ENCODE measurements at regions not wholly inside any gene's neighbourhood (a gene's known extent, or its start where the extent isn't known, plus 50 kb on each side); places are given as distances from the start of the nearest gene placed in this dataset.

GRCh38 chr20:12180107-12180661 lies 262.5 kb downstream of the BTBD3 start:
- no peaks in the 10 kb centered on the region for H3K27me3 Mint-ChIP-seq
- CTCF ChIA-PET, result no interaction called here
- no peak overlapping the region for H3K4me3 ChIP-seq (ENCODE audit: control extremely low read depth in 1 of 5, extremely low read depth in 1 of 5, insufficient read depth in 1 of 5, low read depth in 2 of 5, low read length in 4 of 5)
- no CpG with 5 or more reads among the region's 5 CpGs for WGBS (ENCODE audit: insufficient coverage)
- no peak overlapping the region for H3K4me3 Mint-ChIP-seq
- ATAC-seq (ENCODE audit: low read depth), result no peak
- no peaks in the 10 kb centered on the region for H3K9me3 ChIP-seq (ENCODE audit: control extremely low read depth in 1 of 3, control insufficient read depth in 2 of 3, insufficient read depth in 1 of 3, low read length in 2 of 3)
- H3K4me1 ChIP-seq (ENCODE audit: control insufficient read depth in 2 of 2, insufficient read depth in 2 of 2, low read length in 2 of 2), result no peaks in the 10 kb centered on the region
- no peak overlapping the region for H2AFZ ChIP-seq (ENCODE audit: insufficient read depth, low read depth, low read length, poor library complexity, severe bottlenecking)
- no peaks in the 10 kb centered on the region for H3K27me3 ChIP-seq (replicated peaks in 1 of 4; ENCODE audit: control extremely low read depth in 1 of 4, control insufficient read depth in 3 of 4, insufficient read depth in 4 of 4, low read length in 3 of 4)
- H3K79me2 ChIP-seq (ENCODE audit: control insufficient read depth, insufficient read depth, low read length), result no peaks in the 10 kb centered on the region
- TF ChIP-seq EZH2 (IDR thresholded peaks at IDR 0.05; ENCODE audit: borderline replicate concordance, insufficient read depth, low read depth, low read length, poor library complexity, severe bottlenecking) (no peak), CTCF (IDR thresholded peaks at IDR 0.05) (no peak)
- no peak overlapping the region for H3K27ac Mint-ChIP-seq
- no peak overlapping the region for H3K9ac ChIP-seq (ENCODE audit: low read length)
- no peaks in the 10 kb centered on the region for H3K4me1 Mint-ChIP-seq
- H3K4me2 ChIP-seq (replicated peaks; ENCODE audit: low read depth, low read length, poor library complexity, severe bottlenecking), result no peak overlapping the region
- H4K20me1 ChIP-seq (ENCODE audit: control insufficient read depth, insufficient read depth, low read length, poor library complexity, severe bottlenecking), result no peaks in the 10 kb centered on the region
- no peaks in the 10 kb centered on the region for H3K36me3 ChIP-seq (replicated peaks in 1 of 2; ENCODE audit: control extremely low read depth in 1 of 2, control insufficient read depth in 1 of 2, extremely low read depth in 1 of 2, insufficient read depth in 2 of 2, low read length in 1 of 2)
- DNase-seq, result no peak
- H3K27ac ChIP-seq (ENCODE audit: low read length in 2 of 2), result no peak overlapping the region
- H3K9me3 Mint-ChIP-seq (ENCODE audit: insufficient read depth), result no peaks in the 10 kb centered on the region
- intact Hi-C loops (cut with micrococcal nuclease), result no loop called here
- POLR2A ChIA-PET, result no interaction called here

GRCh38 chr20:12198281-12198680 lies 280.6 kb downstream of the BTBD3 start:
- ChIA-PET POLR2A (no interaction called here), CTCF (interaction anchor here (1.4 kb wide), 1 partner anchor 10 kb away, joined by 3 read pairs; no protein-coding TSS in a partner anchor)
- TF ChIP-seq EZH2 (IDR thresholded peaks at IDR 0.05; ENCODE audit: borderline replicate concordance, insufficient read depth, low read depth, low read length, poor library complexity, severe bottlenecking) (no peak), CTCF (IDR thresholded peaks at IDR 0.05) (no peak)
- no peaks in the 10 kb centered on the region for H3K4me1 ChIP-seq (ENCODE audit: control insufficient read depth in 2 of 2, insufficient read depth in 2 of 2, low read length in 2 of 2)
- no peak overlapping the region for H3K27ac ChIP-seq (ENCODE audit: low read length in 2 of 2)
- no peaks in the 10 kb centered on the region for H3K9me3 ChIP-seq (ENCODE audit: control extremely low read depth in 1 of 3, control insufficient read depth in 2 of 3, insufficient read depth in 1 of 3, low read length in 2 of 3)
- no peaks in the 10 kb centered on the region for H3K36me3 ChIP-seq (replicated peaks in 1 of 2; ENCODE audit: control extremely low read depth in 1 of 2, control insufficient read depth in 1 of 2, extremely low read depth in 1 of 2, insufficient read depth in 2 of 2, low read length in 1 of 2)
- no peak overlapping the region for H2AFZ ChIP-seq (ENCODE audit: insufficient read depth, low read depth, low read length, poor library complexity, severe bottlenecking)
- no peaks in the 10 kb centered on the region for H3K4me1 Mint-ChIP-seq
- no peaks in the 10 kb centered on the region for H3K79me2 ChIP-seq (ENCODE audit: control insufficient read depth, insufficient read depth, low read length)
- H3K4me3 ChIP-seq (ENCODE audit: control extremely low read depth in 1 of 5, extremely low read depth in 1 of 5, insufficient read depth in 1 of 5, low read depth in 2 of 5, low read length in 4 of 5), result no peak overlapping the region
- H3K27me3 ChIP-seq (replicated peaks in 1 of 4; ENCODE audit: control extremely low read depth in 1 of 4, control insufficient read depth in 3 of 4, insufficient read depth in 4 of 4, low read length in 3 of 4), result no peaks in the 10 kb centered on the region
- H3K4me3 Mint-ChIP-seq, result no peak overlapping the region
- H3K27me3 Mint-ChIP-seq, result no peaks in the 10 kb centered on the region
- H3K27ac Mint-ChIP-seq, result no peak overlapping the region
- DNase-seq, result no peak
- no peak overlapping the region for H3K9ac ChIP-seq (ENCODE audit: low read length)
- intact Hi-C loops (cut with micrococcal nuclease), result no loop called here
- no peak overlapping the region for H3K4me2 ChIP-seq (replicated peaks; ENCODE audit: low read depth, low read length, poor library complexity, severe bottlenecking)
- ATAC-seq (ENCODE audit: low read depth), result no peak
- H3K9me3 Mint-ChIP-seq (ENCODE audit: insufficient read depth), result no peaks in the 10 kb centered on the region
- no peaks in the 10 kb centered on the region for H4K20me1 ChIP-seq (ENCODE audit: control insufficient read depth, insufficient read depth, low read length, poor library complexity, severe bottlenecking)

Data from B cell (primary cell).